ENCODE measurements at regions not wholly inside any gene's neighbourhood (a gene's known extent, or its start where the extent isn't known, plus 50 kb on each side); places are given as distances from the start of the nearest gene placed in this dataset.

DNA sequence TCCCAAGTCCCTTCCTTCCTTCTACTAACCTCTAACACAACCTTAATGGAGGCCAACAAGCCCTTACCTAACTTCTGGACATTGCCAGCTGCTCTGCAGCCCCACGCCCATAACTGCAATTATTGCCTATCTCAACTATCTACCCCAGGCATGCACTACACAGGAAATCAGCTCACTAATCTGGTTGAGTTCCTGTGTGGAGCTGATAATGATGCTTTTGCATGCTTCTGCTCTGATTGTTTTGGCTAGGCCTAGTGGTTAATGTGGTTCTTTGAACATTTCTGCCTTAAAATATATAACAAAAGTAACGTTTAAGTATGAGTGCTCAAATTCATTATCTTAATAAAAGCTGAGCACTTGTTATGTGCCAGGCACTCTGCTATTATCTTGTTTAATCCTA lies 463.9 kb downstream of the MFSD1 start:
- TF ChIP-seq CTCF (IDR thresholded peaks at IDR 0.05; ENCODE audit: insufficient read depth, low read length, poor library complexity, severe bottlenecking) = no peak
- TF ChIP-seq EZH2phosphoT487 (conservative IDR thresholded peaks at IDR 0.05; ENCODE audit: low read length) = no peak

All from SU-DHL-6 (cell line).